ENCODE measurements at regions not wholly inside any gene's neighbourhood (a gene's known extent, or its start where the extent isn't known, plus 50 kb on each side); places are given as distances from the start of the nearest gene placed in this dataset.

GRCh38 chr10:113412161-113412560 lies 140.7 kb upstream of the HABP2 start:
- no peak overlapping the region for H3K4me3 ChIP-seq
- no peak for TF ChIP-seq CTCF (IDR thresholded peaks at IDR 0.05)
- no peaks in the 10 kb centered on the region for H3K4me1 ChIP-seq
- no peaks in the 10 kb centered on the region for H3K36me3 ChIP-seq
- H3K27me3 ChIP-seq = no peaks in the 10 kb centered on the region
- no peak for DNase-seq
- no peaks in the 10 kb centered on the region for H3K9me3 ChIP-seq
- intact Hi-C loops (cut with DNase I; ENCODE audit: low total_unique reads) = no loop called here
- no peak overlapping the region for H3K27ac ChIP-seq

GRCh38 chr10:113414543-113414942 lies 138.3 kb upstream of the HABP2 start:
- intact Hi-C loops (cut with DNase I; ENCODE audit: low total_unique reads) = no loop called here
- no peaks in the 10 kb centered on the region for H3K36me3 ChIP-seq
- TF ChIP-seq CTCF (IDR thresholded peaks at IDR 0.05) = no peak
- no peaks in the 10 kb centered on the region for H3K4me1 ChIP-seq
- H3K27ac ChIP-seq = no peak overlapping the region
- no peak overlapping the region for H3K4me3 ChIP-seq
- H3K9me3 ChIP-seq = peaks cover 0 to 3% (median under 1%) of the 10 kb centered on the region in 3 donors
- H3K27me3 ChIP-seq = no peaks in the 10 kb centered on the region
- no peak for DNase-seq

GRCh38 chr10:113415246-113415645 lies 137.6 kb upstream of the HABP2 start:
- no peak for TF ChIP-seq CTCF (IDR thresholded peaks at IDR 0.05)
- no peaks in the 10 kb centered on the region for H3K4me1 ChIP-seq
- H3K4me3 ChIP-seq = no peak overlapping the region
- no peak overlapping the region for H3K27ac ChIP-seq
- no peak for DNase-seq
- H3K27me3 ChIP-seq = no peaks in the 10 kb centered on the region
- H3K36me3 ChIP-seq = no peaks in the 10 kb centered on the region
- intact Hi-C loops (cut with DNase I; ENCODE audit: low total_unique reads) = no loop called here
- H3K9me3 ChIP-seq = peaks cover 0 to 7% (median 5%) of the 10 kb centered on the region in 3 donors

- Histone ChIP-seq H3K4me3 (no peak overlapping the region), H3K4me1 (no peaks in the 10 kb centered on the region), H3K36me3 (no peaks in the 10 kb centered on the region), H3K9me3 (peaks cover 0 to 12% (median 5%) of the 10 kb centered on the region in 3 donors), H3K27me3 (no peaks in the 10 kb centered on the region), H3K27ac (no peak overlapping the region)
- DNase-seq = no peak
- intact Hi-C loops (cut with DNase I; ENCODE audit: low total_unique reads) = no loop called here
- no peak for TF ChIP-seq CTCF (IDR thresholded peaks at IDR 0.05)
These were observed 132.7 kb upstream of the HABP2 start for GRCh38 chr10:113420057-113420732.

GRCh38 chr10:113420733-113421675 lies 131.8 kb upstream of the HABP2 start:
- Histone ChIP-seq H3K9me3 (peaks cover 0 to 12% (median 5%) of the 10 kb centered on the region in 3 donors), H3K36me3 (no peaks in the 10 kb centered on the region), H3K27me3 (no peaks in the 10 kb centered on the region), H3K4me1 (no peaks in the 10 kb centered on the region), H3K4me3 (no peak overlapping the region), H3K27ac (no peak overlapping the region)
- no peak for DNase-seq
- intact Hi-C loops (cut with DNase I; ENCODE audit: low total_unique reads) = no loop called here
- no peak for TF ChIP-seq CTCF (IDR thresholded peaks at IDR 0.05)

Measured in tibial artery (tissue), 4 donors.